ENCODE measurements at regions not wholly inside any gene's neighbourhood (a gene's known extent, or its start where the extent isn't known, plus 50 kb on each side); places are given as distances from the start of the nearest gene placed in this dataset.

DNA sequence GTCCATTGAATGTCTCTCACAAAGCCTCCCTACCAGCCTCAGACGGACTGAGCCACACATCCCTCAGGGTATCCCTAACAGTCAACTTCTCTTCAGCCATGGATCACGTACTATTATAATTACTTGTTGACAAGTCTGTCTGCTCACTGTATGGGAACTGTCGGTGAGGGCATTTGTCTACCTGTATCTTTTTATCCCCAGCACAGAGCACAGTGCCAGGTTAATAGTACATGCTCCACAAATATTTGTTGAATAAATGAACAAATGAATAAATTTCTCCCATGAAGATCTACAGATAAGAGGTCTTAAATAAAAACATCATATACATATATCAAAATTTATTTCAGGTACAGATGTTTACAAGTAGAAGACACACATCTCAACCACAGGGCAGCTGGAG lies 414.0 kb downstream of the SOX9 start:
- H3K4me3 ChIP-seq (ENCODE audit: low read length), result no peak overlapping the region
- TF ChIP-seq, protein P1, sequence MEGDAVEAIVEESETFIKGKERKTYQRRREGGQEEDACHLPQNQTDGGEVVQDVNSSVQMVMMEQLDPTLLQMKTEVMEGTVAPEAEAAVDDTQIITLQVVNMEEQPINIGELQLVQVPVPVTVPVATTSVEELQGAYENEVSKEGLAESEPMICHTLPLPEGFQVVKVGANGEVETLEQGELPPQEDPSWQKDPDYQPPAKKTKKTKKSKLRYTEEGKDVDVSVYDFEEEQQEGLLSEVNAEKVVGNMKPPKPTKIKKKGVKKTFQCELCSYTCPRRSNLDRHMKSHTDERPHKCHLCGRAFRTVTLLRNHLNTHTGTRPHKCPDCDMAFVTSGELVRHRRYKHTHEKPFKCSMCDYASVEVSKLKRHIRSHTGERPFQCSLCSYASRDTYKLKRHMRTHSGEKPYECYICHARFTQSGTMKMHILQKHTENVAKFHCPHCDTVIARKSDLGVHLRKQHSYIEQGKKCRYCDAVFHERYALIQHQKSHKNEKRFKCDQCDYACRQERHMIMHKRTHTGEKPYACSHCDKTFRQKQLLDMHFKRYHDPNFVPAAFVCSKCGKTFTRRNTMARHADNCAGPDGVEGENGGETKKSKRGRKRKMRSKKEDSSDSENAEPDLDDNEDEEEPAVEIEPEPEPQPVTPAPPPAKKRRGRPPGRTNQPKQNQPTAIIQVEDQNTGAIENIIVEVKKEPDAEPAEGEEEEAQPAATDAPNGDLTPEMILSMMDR (conservative IDR thresholded peaks at IDR 0.05; ENCODE audit: low read depth, low read length), result no peak

DNA sequence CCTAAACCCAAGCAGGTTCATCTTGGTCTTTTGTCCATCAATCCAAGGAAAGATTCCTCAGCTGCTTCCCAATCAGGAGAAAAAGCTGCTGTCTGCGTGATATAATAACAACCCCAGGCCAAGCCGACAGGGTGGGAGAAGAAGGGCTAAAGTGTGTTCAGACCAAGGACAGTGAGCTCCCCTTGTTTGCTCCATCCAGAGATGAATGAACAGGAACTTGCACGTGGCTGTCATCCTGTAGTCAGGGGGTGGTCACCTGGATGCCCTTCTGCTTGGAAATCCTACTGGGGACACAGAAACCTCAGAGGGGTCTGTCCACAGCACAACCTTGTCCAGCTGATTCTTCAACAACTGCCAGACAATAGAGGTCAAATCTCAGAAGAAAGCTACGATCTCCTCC lies 414.5 kb downstream of the SOX9 start:
- H3K4me3 ChIP-seq (ENCODE audit: low read length), result no peak overlapping the region
- DNase-seq (ENCODE audit: low read depth), result no peak
- TF ChIP-seq, protein P1 (conservative IDR thresholded peaks at IDR 0.05; ENCODE audit: low read depth, low read length), result no peak

More for the DNA sequence above, 414.0 kb downstream of the SOX9 start:
- DNase-seq (ENCODE audit: low read depth), result no peak

GRCh38 chr17:72535779-72536178 lies 415.0 kb downstream of the SOX9 start:
- no peak for DNase-seq (ENCODE audit: low read depth)
- TF ChIP-seq, protein P1 (conservative IDR thresholded peaks at IDR 0.05; ENCODE audit: low read depth, low read length), result no peak
- no peak overlapping the region for H3K4me3 ChIP-seq (ENCODE audit: low read length)

- no peak overlapping the region for H3K4me3 ChIP-seq (ENCODE audit: low read length)
- TF ChIP-seq, protein P1 (conservative IDR thresholded peaks at IDR 0.05; ENCODE audit: low read depth, low read length), result no peak
- no peak for DNase-seq (ENCODE audit: low read depth)
Observed at GRCh38 chr17:72536788-72537187, 416.0 kb downstream of the SOX9 start.

DNA sequence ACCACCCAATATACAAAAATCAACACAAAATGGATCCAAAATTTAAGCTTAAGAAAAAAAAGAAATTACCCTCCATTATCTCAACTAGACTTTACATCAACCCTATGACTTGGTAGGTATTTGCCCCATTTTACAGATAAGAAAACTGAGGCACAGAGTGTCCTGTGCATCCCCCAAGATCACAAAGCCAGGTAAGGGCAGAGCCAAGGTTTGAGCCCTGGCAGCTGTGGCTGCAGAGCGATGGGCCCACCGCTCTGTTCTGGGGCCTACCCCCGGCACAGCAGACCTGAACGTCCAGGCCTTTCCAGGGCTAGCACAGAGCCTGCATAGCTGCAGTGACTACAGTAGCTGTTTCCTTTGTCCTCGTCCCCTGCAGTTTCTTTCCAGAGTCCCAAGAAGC lies 417.6 kb downstream of the SOX9 start:
- H3K4me3 ChIP-seq (ENCODE audit: low read length), result no peak overlapping the region
- no peak for DNase-seq (ENCODE audit: low read depth)
- TF ChIP-seq, protein P1 (conservative IDR thresholded peaks at IDR 0.05; ENCODE audit: low read depth, low read length), result no peak

- H3K4me3 ChIP-seq (ENCODE audit: low read length), result no peak overlapping the region
- TF ChIP-seq, protein P1 (conservative IDR thresholded peaks at IDR 0.05; ENCODE audit: low read depth, low read length), result no peak
- no peak for DNase-seq (ENCODE audit: low read depth)
Observed at GRCh38 chr17:72538901-72539352, 418.1 kb downstream of the SOX9 start.

- no peak overlapping the region for H3K4me3 ChIP-seq (ENCODE audit: low read length)
- DNase-seq (ENCODE audit: low read depth), result no peak
- TF ChIP-seq, protein P1 (conservative IDR thresholded peaks at IDR 0.05; ENCODE audit: low read depth, low read length), result peak; percentile 69
Observed at GRCh38 chr17:72539981-72540897, 419.4 kb downstream of the SOX9 start.
